Activated CD8-positive, alpha-beta T cell treated with anti-CD3 and anti-CD28 coated beads for 36 hours (primary cell): ENCODE measurements at regions not wholly inside any gene's neighbourhood (a gene's known extent, or its start where the extent isn't known, plus 50 kb on each side); places are given as distances from the start of the nearest gene placed in this dataset.
"Not testable (repeated sequence)": the region's sequence is repeated elsewhere in the genome, so short reads cannot be mapped to it uniquely, and the experiment has no call there.

Experiments used
- ATAC-seq: fragments of 200-7000 bp; cut with Tn5 transposase; one replicate; pipeline ENCODE4 v1.10.0; 2021; ENCODE audit warnings: mild to moderate bottlenecking, moderate library complexity
- CTCF ChIA-PET: fragments of 350-600 bp; sonication (Branson Sonifier 250); formaldehyde crosslinking; loops from one replicate; lab custom pipeline; 2021; ENCODE audit warnings: antibody characterized with exemption; lab: Charles Lee
- POLR2A ChIA-PET: fragments of 350-600 bp; sonication (Branson Sonifier 250); formaldehyde crosslinking; loops from one replicate; lab custom pipeline; 2021; ENCODE audit warnings: antibody characterized with exemption; lab: Charles Lee
- DNase-seq: peaks from one replicate; pipeline ENCODE4 v3.0.0-alpha.2; 2020
- H3K27ac Mint-ChIP-seq: one replicate; pipeline ENCODE4 v1.8.0; 2021; ENCODE audit warnings: mild to moderate bottlenecking, mixed read lengths
- H3K27me3 Mint-ChIP-seq: one replicate; pipeline ENCODE4 v1.8.0; 2021; ENCODE audit warnings: mixed read lengths
- H3K36me3 Mint-ChIP-seq: one replicate; pipeline ENCODE4 v1.8.0; 2021; ENCODE audit warnings: low read depth, mixed read lengths
- H3K4me1 Mint-ChIP-seq: one replicate; pipeline ENCODE4 v1.8.0; 2021; ENCODE audit warnings: low read depth, mixed read lengths
- H3K4me3 Mint-ChIP-seq: one replicate; pipeline ENCODE4 v1.8.0; 2021; ENCODE audit warnings: mild to moderate bottlenecking, moderate library complexity, mixed read lengths
- H3K9me3 Mint-ChIP-seq: one replicate; pipeline ENCODE4 v1.8.0; 2021; ENCODE audit warnings: mixed read lengths
- intact Hi-C: fragments of 100-400 bp; cut with micrococcal nuclease; formaldehyde crosslinking; loops from one replicate; pipeline ENCODE4 v1.10.0; 2022
- TF ChIP-seq, protein P1 (sequence below): fragments of 200-600 bp; IDR thresholded peaks from one replicate; pipeline ENCODE4 v1.8.0; 2022; ENCODE audit warnings: antibody characterized with exemption, mild to moderate bottlenecking

DNA sequence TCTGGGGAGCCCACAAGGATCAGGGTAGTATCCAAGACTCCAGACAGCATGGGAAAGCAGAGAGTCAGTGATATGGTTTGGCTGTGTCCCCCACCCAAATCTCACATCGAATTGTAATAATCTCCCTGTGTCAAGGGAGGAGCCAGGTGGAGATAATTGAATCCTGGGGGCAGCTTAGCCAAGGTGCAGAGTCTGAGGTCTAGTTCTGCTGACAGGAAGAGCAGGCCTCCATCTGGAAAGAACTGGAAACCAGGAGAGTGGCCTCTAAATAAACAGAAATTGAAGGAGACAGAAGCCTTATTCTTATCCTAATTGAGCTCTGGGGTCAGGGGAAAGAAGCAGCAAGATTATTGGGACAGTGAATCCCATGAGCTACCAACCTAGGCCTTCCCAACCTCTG lies 146.7 kb upstream of the NRP1 start:
- ChIA-PET POLR2A (interaction anchor here (1.1 kb wide), 1 partner anchor 8 kb away, joined by 3 read pairs; no protein-coding TSS in a partner anchor), CTCF (no interaction called here)
- Mint-ChIP-seq H3K4me3 (no peak overlapping the region), H3K9me3 (no peaks in the 10 kb centered on the region), H3K27me3 (peaks cover 3% of the 10 kb centered on the region), H3K27ac (no peak overlapping the region), H3K36me3 (no peaks in the 10 kb centered on the region), H3K4me1 (no peaks in the 10 kb centered on the region)
- intact Hi-C loops = no loop called here
- DNase-seq (no peak), ATAC-seq (no peak)
- TF ChIP-seq, protein P1, sequence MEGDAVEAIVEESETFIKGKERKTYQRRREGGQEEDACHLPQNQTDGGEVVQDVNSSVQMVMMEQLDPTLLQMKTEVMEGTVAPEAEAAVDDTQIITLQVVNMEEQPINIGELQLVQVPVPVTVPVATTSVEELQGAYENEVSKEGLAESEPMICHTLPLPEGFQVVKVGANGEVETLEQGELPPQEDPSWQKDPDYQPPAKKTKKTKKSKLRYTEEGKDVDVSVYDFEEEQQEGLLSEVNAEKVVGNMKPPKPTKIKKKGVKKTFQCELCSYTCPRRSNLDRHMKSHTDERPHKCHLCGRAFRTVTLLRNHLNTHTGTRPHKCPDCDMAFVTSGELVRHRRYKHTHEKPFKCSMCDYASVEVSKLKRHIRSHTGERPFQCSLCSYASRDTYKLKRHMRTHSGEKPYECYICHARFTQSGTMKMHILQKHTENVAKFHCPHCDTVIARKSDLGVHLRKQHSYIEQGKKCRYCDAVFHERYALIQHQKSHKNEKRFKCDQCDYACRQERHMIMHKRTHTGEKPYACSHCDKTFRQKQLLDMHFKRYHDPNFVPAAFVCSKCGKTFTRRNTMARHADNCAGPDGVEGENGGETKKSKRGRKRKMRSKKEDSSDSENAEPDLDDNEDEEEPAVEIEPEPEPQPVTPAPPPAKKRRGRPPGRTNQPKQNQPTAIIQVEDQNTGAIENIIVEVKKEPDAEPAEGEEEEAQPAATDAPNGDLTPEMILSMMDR = no peak

DNA sequence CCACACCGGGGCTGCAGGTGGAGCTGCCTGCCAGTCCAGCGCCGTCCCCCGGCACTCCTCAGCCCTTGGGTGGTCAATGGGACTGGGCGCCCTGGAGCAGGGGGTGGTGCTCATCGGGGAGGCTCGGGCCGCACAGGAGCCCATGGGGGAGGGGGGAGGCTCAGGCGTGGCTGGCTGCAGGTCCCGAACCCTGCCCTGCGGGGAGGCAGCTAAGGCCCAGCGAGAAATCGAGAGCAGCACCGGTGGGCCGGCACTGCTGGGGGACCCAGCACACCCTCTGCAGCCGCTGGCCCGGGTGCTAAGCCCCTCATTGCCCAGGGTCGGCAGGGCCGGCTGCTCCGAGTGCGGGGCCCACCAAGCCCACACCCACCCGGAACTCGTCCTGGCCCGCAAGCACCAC lies 145.9 kb upstream of the NRP1 start:
- H3K27me3 Mint-ChIP-seq, H3K4me3 Mint-ChIP-seq, H3K4me1 Mint-ChIP-seq, H3K9me3 Mint-ChIP-seq, POLR2A ChIA-PET, H3K36me3 Mint-ChIP-seq, CTCF ChIA-PET, DNase-seq, H3K27ac Mint-ChIP-seq, ATAC-seq, intact Hi-C loops: not testable (repeated sequence)

DNA sequence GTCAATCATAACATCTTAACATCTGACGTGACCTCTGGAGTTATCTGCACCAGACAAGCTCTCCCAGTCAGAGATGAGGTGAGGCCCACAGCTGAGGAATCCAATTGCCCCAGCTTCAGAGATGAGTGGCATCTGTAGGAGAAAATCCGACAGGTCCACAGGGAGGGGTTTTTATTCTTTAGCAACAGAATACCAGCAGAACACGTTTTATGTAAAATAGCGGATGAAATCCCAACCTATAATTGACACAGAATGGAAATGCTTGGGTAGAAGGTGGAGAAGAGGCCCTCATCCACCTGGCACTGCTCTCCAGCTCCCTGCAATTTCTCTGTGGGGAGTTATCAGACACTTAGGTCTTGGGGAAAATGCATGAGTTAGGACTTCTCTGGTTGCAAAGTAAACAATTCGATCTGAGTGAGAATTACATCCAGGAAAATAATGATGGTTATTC lies 144.2 kb upstream of the NRP1 start:
- Mint-ChIP-seq H3K27ac (no peak overlapping the region), H3K27me3 (peaks cover 1% of the 10 kb centered on the region), H3K9me3 (no peaks in the 10 kb centered on the region), H3K4me1 (no peaks in the 10 kb centered on the region), H3K36me3 (no peaks in the 10 kb centered on the region), H3K4me3 (no peak overlapping the region)
- ChIA-PET CTCF (no interaction called here), POLR2A (no interaction called here)
- no peak for DNase-seq
- ATAC-seq = no peak
- TF ChIP-seq, protein P1 = no peak
- intact Hi-C loops = no loop called here

DNA sequence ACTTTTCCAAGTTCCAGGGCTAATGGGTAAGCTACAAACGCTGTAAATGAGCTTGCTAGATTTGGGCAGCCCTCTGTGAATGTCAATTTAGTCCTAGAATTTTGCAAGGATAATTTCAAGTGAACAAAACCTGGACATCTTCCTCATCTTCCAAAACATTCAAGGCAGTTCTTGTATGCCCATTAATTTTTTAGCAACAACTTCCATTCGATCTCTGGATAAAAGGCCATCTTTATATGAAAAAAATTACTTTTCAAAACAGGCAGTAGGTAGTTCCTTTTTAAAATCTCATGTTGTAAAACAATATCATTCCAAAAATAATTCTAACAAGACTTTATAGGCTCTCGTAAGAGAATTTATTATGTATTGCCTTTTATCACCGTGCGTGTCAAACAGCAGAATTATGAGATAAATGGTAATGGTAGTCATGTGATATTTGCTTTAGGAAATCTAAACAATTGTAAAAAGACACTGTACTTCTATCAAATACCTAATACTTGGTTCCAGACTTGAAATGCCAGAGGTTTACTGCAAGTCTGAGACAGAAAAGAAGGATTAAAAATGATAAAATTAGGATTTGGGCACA lies 143.7 kb upstream of the NRP1 start:
- ChIA-PET POLR2A (no interaction called here), CTCF (no interaction called here)
- no peaks in the 10 kb centered on the region for H3K27me3 Mint-ChIP-seq

DNA sequence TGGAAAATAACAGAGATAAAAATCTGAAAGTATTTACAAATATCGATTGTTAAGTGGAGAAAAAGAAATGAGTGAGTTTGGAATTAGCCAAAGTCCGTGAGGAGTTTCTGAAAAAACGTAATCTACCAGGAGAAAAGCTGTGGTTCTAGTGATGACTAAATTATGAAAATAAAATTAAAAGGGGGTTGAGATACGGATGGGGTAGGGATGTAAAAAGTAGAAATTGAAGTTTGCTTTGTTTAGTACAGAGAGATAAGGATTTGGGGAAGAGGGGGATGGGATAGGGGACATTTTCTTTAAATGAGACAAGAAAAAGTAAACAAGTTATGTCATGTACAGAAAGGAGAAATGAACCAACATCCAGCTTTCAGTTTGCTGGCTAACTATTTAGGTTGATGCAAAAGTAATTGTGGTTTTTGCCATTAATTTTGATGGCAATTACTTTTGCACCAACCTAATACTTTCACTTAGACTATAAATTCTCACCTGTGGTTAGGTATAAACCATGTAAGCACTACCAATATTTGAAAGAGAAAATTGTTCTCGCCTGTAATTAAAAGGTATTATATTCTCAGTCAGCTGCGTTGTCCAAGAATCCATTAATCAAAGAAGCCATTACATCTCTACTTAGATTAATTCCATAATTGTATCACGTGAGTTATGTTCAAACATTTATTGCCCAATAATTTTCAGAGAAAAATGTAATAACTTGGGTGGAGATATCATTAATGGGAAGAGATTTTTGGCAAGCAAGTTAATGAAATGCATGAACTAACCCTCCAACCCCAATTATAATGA lies 143.0 kb upstream of the NRP1 start:
- intact Hi-C loops = no loop called here
- H3K27me3 Mint-ChIP-seq = no peaks in the 10 kb centered on the region
- TF ChIP-seq, protein P1 = no peak
- no peak for DNase-seq
- POLR2A ChIA-PET = no interaction called here
- H3K27ac Mint-ChIP-seq = no peak overlapping the region
- no peaks in the 10 kb centered on the region for H3K36me3 Mint-ChIP-seq
- no peak overlapping the region for H3K4me3 Mint-ChIP-seq
- no peaks in the 10 kb centered on the region for H3K9me3 Mint-ChIP-seq
- no peak for ATAC-seq
- H3K4me1 Mint-ChIP-seq = no peaks in the 10 kb centered on the region
- CTCF ChIA-PET = no interaction called here

More for the DNA sequence above, 143.7 kb upstream of the NRP1 start:
- TF ChIP-seq, protein P1 = no peak
- intact Hi-C loops = no loop called here
- ATAC-seq (no peak), DNase-seq (no peak)
- H3K4me3 Mint-ChIP-seq = no peak overlapping the region
- H3K9me3 Mint-ChIP-seq = no peaks in the 10 kb centered on the region
- no peak overlapping the region for H3K27ac Mint-ChIP-seq
- no peaks in the 10 kb centered on the region for H3K36me3 Mint-ChIP-seq
- no peaks in the 10 kb centered on the region for H3K4me1 Mint-ChIP-seq
